GM21529 (cell line): ENCODE measurements at regions not wholly inside any gene's neighbourhood (a gene's known extent, or its start where the extent isn't known, plus 50 kb on each side); places are given as distances from the start of the nearest gene placed in this dataset.

ENCODE experiments used
- ATAC-seq: cut with Tn5 transposase; IDR thresholded peaks from one replicate; pipeline ENCODE4 v1.9.1; 2021; ENCODE audit not compliant: unreplicated experiment

GRCh38 chrX:66328950-66329596 lies 165.0 kb downstream of the HEPH start:
- ATAC-seq, result no peak

DNA sequence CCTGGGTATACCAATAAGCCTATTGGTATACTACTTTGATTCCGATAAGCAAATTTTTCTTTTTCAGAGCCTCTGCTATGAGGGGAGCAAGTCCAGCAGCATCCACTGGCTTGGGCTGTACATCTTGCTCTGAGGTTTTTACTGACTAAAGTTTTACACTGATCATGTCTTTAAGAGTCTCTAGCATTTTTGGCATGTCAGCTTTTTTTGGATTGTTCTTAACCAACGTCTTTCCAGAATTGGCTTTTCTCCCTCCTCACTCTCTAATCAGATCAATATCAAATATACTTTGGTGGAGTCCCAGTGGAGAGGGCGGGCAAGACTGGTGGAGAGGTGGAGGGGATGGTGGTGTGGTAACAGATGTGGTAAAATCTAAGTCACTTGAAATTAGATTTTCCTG lies 196.8 kb downstream of the HEPH start:
- no peak for ATAC-seq

DNA sequence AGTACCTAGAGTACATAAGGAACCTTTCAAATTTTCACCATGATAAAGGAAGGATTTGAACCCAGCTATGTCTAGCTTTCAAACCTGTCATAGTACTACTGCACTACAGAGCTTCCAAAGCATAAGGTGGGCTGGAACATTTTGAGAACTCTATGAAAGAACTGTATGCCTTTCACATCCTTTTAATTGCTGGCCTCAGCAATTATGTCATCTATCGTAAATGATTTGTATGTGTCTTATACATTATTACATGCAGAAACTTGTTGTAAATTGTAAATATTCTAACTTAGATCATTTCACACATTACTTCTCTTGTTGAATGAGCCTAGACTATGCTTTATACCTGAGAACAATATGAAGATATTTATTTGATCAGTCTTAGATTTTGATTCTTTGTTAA lies 220.7 kb downstream of the HEPH start:
- ATAC-seq, result no peak

- ATAC-seq, result no peak
Observed at GRCh38 chrX:66399273-66399672, 235.2 kb downstream of the HEPH start.

DNA sequence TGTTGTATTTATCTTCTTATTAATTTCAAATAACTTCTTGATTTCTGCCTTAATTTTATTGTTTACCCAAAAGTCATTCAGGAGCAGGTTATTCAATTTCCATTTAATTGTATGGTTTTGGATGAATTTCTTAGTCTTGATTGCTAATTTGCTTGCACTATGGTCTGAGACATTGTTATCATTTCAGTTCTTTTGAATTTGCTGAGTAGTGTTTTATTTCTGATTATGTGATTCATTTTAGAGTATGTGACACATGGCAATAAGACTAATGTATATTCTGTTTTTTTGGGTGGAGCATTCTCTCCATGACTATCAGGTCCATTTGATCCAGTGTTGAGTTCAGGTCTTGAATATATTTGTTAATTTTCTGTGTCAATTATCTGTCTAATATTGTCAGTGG lies 236.7 kb downstream of the EDA2R start:
- ATAC-seq, result no peak

DNA sequence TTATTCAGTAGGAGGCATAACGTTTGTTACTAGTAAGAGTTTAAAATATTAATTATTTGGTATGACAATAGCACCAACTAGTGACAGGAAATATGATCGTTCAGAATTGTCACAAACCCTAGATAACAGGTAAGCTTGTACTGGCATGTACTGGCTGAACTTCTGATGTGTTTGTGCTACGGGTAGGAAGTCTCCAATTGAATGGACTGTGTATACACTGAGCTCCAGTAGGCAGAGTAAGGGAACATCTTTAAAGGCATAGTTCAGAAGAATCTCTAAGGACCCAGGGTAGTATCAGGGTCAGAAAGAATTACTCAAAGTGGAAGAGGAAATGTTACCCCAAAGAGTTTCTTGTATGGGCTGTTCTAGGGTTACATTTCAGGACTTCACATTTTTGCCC lies 230.4 kb downstream of the EDA2R start:
- ATAC-seq, result peak; percentile 51

DNA sequence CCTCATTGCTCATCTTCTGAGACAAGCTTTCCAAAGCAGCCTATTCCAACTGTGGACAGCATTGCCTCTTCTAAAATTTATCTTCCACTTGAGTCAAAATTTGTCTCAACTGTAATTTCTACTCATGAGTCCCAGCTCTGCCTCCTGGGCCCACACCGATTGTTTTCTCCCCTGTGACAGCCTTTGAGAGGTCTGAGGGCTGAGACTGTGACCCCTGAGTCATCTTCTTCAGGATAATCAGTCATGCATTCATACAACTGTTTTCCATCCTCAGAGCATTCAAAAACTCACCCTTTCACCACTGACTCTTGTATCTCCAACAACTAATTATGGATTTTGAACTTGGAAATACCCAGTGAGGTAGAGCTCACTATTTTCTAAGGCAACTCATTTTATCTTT lies 228.1 kb downstream of the EDA2R start:
- no peak for ATAC-seq
